SK-N-SH (cell line): ENCODE measurements at regions not wholly inside any gene's neighbourhood (a gene's known extent, or its start where the extent isn't known, plus 50 kb on each side); places are given as distances from the start of the nearest gene placed in this dataset.

ENCODE experiments used
- CTCF ChIA-PET: fragments of 300-600, 350-600 bp; formaldehyde crosslinking; extraction: SDS; loops from one replicate; lab custom pipeline; 2021; lab: Yijun Ruan, JAX
- POLR2A ChIA-PET: fragments of 350-600 bp; sonication (Branson Sonifier 250); formaldehyde crosslinking; extraction: SDS; loops from one replicate; lab custom pipeline; 2020; ENCODE audit warnings: antibody characterized with exemption, inconsistent platforms; lab: Yijun Ruan, JAX
- DNase-seq: peaks from one replicate; pipeline ENCODE4 v3.0.0; 2012
- H2AFZ ChIP-seq: fragments of 200-600 bp; sonication (generic); 2 replicates; pipeline ENCODE4 v1.8.1; 2016; ENCODE audit warnings: antibody characterized with exemption, mild to moderate bottlenecking, low read depth
- H3F3A ChIP-seq: fragments of 200-600 bp; sonication (generic); replicated peaks from 2 replicates; pipeline ENCODE3; 2016; ENCODE audit warnings: antibody characterized with exemption, mild to moderate bottlenecking; ENCODE audit not compliant: insufficient read depth
- H3K27ac ChIP-seq, 2 experiments: fragments of 200-500 bp in 1 of 2; fragments of 200-600 bp in 1 of 2; sonication (Bioruptor generic) in 1 of 2; sonication (generic), shearing (Covaris generic) in 1 of 2; 2 replicates each; pipeline versions ENCODE4 v1.5.1 to v1.6.1; 2014 to 2016; ENCODE audit warnings: low read depth in 2 of 2, inconsistent platforms in 1 of 2, low read length in 1 of 2, mild to moderate bottlenecking in 1 of 2, mixed read lengths in 1 of 2
- H3K27me3 ChIP-seq: fragments of 200-600 bp; sonication (generic), shearing (Covaris generic); 2 replicates; pipeline ENCODE4 v1.6.1; 2016; ENCODE audit warnings: mixed run types; ENCODE audit not compliant: insufficient read depth
- H3K36me3 ChIP-seq, 2 experiments: fragments of 200-500 bp in 1 of 2; fragments of 200-600 bp in 1 of 2; sonication (Bioruptor generic) in 1 of 2; sonication (generic) in 1 of 2; replicated peaks in 1 of 2; 2 replicates each; pipeline versions ENCODE3 to v1.5.1; 2014 to 2016; ENCODE audit warnings: low read length in 1 of 2, mild to moderate bottlenecking in 1 of 2; ENCODE audit not compliant: insufficient read depth in 2 of 2, control insufficient read depth in 1 of 2
- H3K4me1 ChIP-seq, 2 experiments: fragments of 200-500 bp in 1 of 2; fragments of 200-600 bp in 1 of 2; sonication (Bioruptor generic) in 1 of 2; sonication (generic), shearing (Covaris generic) in 1 of 2; 2 replicates each; pipeline versions ENCODE4 v1.5.1 to v1.6.1; 2014 to 2016; ENCODE audit warnings: low read depth in 1 of 2, low read length in 1 of 2, mixed run types in 1 of 2; ENCODE audit not compliant: insufficient read depth in 2 of 2, control insufficient read depth in 1 of 2
- H3K4me2 ChIP-seq: fragments of 200-600 bp; sonication (generic), shearing (Covaris generic); 2 replicates; pipeline ENCODE4 v1.6.1; 2017; ENCODE audit warnings: mixed run types
- H3K4me3 ChIP-seq, 2 experiments: fragments of 200-500 bp in 1 of 2; fragments of 200-600 bp in 1 of 2; sonication (Bioruptor generic) in 1 of 2; sonication (generic), shearing (Covaris generic) in 1 of 2; 2 replicates each; pipeline versions ENCODE4 v1.5.1 to v1.8.1; 2014 to 2016; ENCODE audit warnings: low read depth in 2 of 2, inconsistent platforms in 1 of 2, low read length in 1 of 2, mild to moderate bottlenecking in 1 of 2, mixed read lengths in 1 of 2, moderate library complexity in 1 of 2
- H3K79me2 ChIP-seq: fragments of 200-600 bp; sonication (generic); 2 replicates; pipeline ENCODE4 v1.8.1; 2017; ENCODE audit warnings: mild to moderate bottlenecking; ENCODE audit not compliant: insufficient read depth
- H3K9ac ChIP-seq: fragments of 200-600 bp; sonication (generic); 2 replicates; pipeline ENCODE4 v1.6.1; 2017; ENCODE audit warnings: mixed run types
- H3K9me2 ChIP-seq: fragments of 200-600 bp; sonication (generic); 2 replicates; pipeline ENCODE4 v1.6.1; 2017; ENCODE audit warnings: mixed run types
- H3K9me3 ChIP-seq: fragments of 200-600 bp; sonication (generic); 2 replicates; pipeline ENCODE4 v1.6.1; 2017; ENCODE audit warnings: mixed run types, mild to moderate bottlenecking, moderate library complexity
- H4K20me1 ChIP-seq: fragments of 200-600 bp; sonication (generic); 2 replicates; pipeline ENCODE4 v1.6.1; 2017; ENCODE audit warnings: mild to moderate bottlenecking, mixed run types; ENCODE audit not compliant: insufficient read depth
- ELF1 ChIP-seq: IDR thresholded peaks from 2 replicates; pipeline ENCODE4 v1.4.0; 2012
- EP300 ChIP-seq, 2 experiments: IDR thresholded peaks; 2 replicates each; pipeline versions ENCODE4 v1.4.0 to v1.6.1; 2012; ENCODE audit warnings: borderline replicate concordance in 1 of 2, low read depth in 1 of 2, low read length in 1 of 2
- FOSL2 ChIP-seq: IDR thresholded peaks from 2 replicates; pipeline ENCODE4 v1.4.0; 2012; ENCODE audit warnings: low read depth, mild to moderate bottlenecking, moderate library complexity, borderline replicate concordance
- GABPA ChIP-seq: IDR thresholded peaks from 2 replicates; pipeline ENCODE4 v1.4.0; 2012; ENCODE audit warnings: low read depth, mild to moderate bottlenecking
- GATA2 ChIP-seq: sonication (generic); formaldehyde crosslinking; IDR thresholded peaks from 2 replicates; pipeline ENCODE4 v1.5.0; 2020; ENCODE audit warnings: mild to moderate bottlenecking, missing genetic modification reagents
- JUND ChIP-seq: IDR thresholded peaks from 2 replicates; pipeline ENCODE4 v1.4.0; 2012
- MEF2A ChIP-seq: IDR thresholded peaks from 2 replicates; pipeline ENCODE4 v1.4.0; 2012; ENCODE audit warnings: low read depth, borderline replicate concordance
- MXI1 ChIP-seq: IDR thresholded peaks from 2 replicates; pipeline ENCODE4 v1.6.1; 2012; ENCODE audit warnings: mild to moderate bottlenecking, low read depth, low read length, improper control_type of control experiment
- NRF1 ChIP-seq: IDR thresholded peaks from 2 replicates; pipeline ENCODE4 v1.6.1; 2012; ENCODE audit warnings: low read depth, mild to moderate bottlenecking, low read length
- RFX5 ChIP-seq: IDR thresholded peaks from 2 replicates; pipeline ENCODE4 v1.6.1; 2012; ENCODE audit warnings: mild to moderate bottlenecking, improper control_type of control experiment, low read length
- SMC3 ChIP-seq: IDR thresholded peaks from 2 replicates; pipeline ENCODE4 v1.6.1; 2012; ENCODE audit warnings: low read depth, low read length, improper control_type of control experiment
- TCF12 ChIP-seq: IDR thresholded peaks from 2 replicates; pipeline ENCODE4 v1.4.0; 2012
- YY1 ChIP-seq: IDR thresholded peaks from 2 replicates; pipeline ENCODE4 v1.4.0; 2012; ENCODE audit warnings: low read depth, mild to moderate bottlenecking
- WGBS: methylation state at CpG from one replicate; pipeline ENCODE4 v1.1.6; 2017; ENCODE audit warnings: low lambda C conversion rate; 5-methylcytosine and 5-hydroxymethylcytosine counted together
- TF ChIP-seq, protein P1 (sequence below): IDR thresholded peaks from 2 replicates; pipeline ENCODE4 v1.6.1; 2012; ENCODE audit warnings: mild to moderate bottlenecking, low read depth, low read length, moderate library complexity
- TF ChIP-seq, protein P2 (sequence below): fragments of 150-350 bp; IDR thresholded peaks from 2 replicates; pipeline ENCODE4 v1.6.1; 2016; ENCODE audit warnings: mild to moderate bottlenecking, low read depth, low read length
- TF ChIP-seq, protein P3 (sequence below): IDR thresholded peaks from 2 replicates; pipeline ENCODE4 v1.4.0; 2012; ENCODE audit warnings: low read depth
- TF ChIP-seq, protein P4 (sequence below): IDR thresholded peaks from 2 replicates; pipeline ENCODE4; 2012
- TF ChIP-seq, protein P5 (sequence below): IDR thresholded peaks from 2 replicates; pipeline ENCODE4 v1.4.0; 2012; ENCODE audit warnings: low read depth, borderline replicate concordance

DNA sequence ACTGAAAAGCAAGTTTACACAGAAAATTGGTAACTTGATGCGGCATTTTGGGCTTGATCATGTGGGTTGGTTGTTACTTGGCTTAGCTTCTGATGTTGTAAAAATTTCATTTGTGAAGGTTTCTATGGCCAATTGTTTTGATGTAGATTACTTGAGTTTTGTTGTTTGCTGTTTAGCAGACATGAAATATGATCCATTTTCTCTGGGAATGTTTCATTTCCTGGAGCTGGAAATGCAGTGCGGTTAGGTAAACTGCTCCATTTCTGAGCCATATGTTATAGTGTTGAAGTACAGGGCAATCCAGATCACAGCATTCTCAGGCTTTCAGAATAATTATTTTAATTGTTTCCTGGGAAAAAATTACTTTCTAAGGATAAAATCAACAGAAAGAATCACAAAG, 396.9 kb downstream of the ENC1 start:
- TF ChIP-seq TCF12 (peak; percentile 17; the same call in 1 of the 2 replicates), RFX5 (no peak)
- H3K27ac ChIP-seq, result no peak overlapping the region; a peak in 1 of 4 replicates
- no peaks in the 10 kb centered on the region for H3K9me3 ChIP-seq
- H3K27me3 ChIP-seq, result no peaks in the 10 kb centered on the region
- WGBS, result 85% methylated on average over 2 of the region's 2 CpGs
- CTCF ChIA-PET, result no interaction called here
- no peak overlapping the region for H3K4me2 ChIP-seq
- peak overlapping the region; percentile 25; the same call in 1 of the 2 replicates for H2AFZ ChIP-seq
- H3K9me2 ChIP-seq, result no peaks in the 10 kb centered on the region
- no peak overlapping the region for H3K9ac ChIP-seq
- no peaks in the 10 kb centered on the region; a peak in 2 of 4 replicates for H3K4me1 ChIP-seq
- no peaks in the 10 kb centered on the region for H3K79me2 ChIP-seq
- no peaks in the 10 kb centered on the region for H3K36me3 ChIP-seq
- no peaks in the 10 kb centered on the region for H4K20me1 ChIP-seq
- no peak for DNase-seq
- no peaks in the 10 kb centered on the region for H3F3A ChIP-seq
- POLR2A ChIA-PET, result no interaction called here
- no peak overlapping the region for H3K4me3 ChIP-seq

DNA sequence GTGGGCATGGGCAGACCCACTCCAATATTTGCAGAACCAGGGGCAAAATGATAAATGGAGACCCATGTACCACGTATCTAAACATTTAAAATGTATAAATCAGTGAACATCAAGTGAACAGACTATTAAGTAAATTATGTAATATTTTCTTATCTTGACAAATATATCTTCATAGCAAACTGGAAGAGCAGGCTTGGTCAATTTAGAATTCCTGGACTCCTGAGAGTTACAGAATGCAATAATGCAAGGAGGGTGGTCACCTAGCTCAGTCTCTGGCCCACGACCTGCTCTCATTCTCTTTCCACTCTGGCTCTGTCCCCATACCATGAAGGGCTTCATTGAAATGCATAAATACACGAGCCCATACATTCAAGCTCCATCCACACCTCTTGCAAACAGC, 398.0 kb downstream of the ENC1 start:
- H3K36me3 ChIP-seq, result no peaks in the 10 kb centered on the region
- ChIA-PET CTCF (interaction anchor here (0.7 kb wide), 1 partner anchor 398 kb away, joined by 3 read pairs; the partner anchor contains the start of gene ENC1), POLR2A (no interaction called here)
- no peaks in the 10 kb centered on the region for H4K20me1 ChIP-seq
- H2AFZ ChIP-seq, result no peak overlapping the region
- no peak overlapping the region for H3K4me3 ChIP-seq
- no peak for DNase-seq
- H3K9ac ChIP-seq, result no peak overlapping the region
- no peaks in the 10 kb centered on the region; a peak in 1 of 4 replicates for H3K4me1 ChIP-seq
- no peaks in the 10 kb centered on the region for H3K9me3 ChIP-seq
- H3K9me2 ChIP-seq, result no peaks in the 10 kb centered on the region
- H3K27ac ChIP-seq, result no peak overlapping the region
- H3K79me2 ChIP-seq, result no peaks in the 10 kb centered on the region
- H3F3A ChIP-seq, result no peaks in the 10 kb centered on the region
- no peaks in the 10 kb centered on the region for H3K27me3 ChIP-seq
- 62% methylated on average over 3 of the region's 3 CpGs for WGBS
- H3K4me2 ChIP-seq, result no peak overlapping the region
- TF ChIP-seq GABPA, result no peak

DNA sequence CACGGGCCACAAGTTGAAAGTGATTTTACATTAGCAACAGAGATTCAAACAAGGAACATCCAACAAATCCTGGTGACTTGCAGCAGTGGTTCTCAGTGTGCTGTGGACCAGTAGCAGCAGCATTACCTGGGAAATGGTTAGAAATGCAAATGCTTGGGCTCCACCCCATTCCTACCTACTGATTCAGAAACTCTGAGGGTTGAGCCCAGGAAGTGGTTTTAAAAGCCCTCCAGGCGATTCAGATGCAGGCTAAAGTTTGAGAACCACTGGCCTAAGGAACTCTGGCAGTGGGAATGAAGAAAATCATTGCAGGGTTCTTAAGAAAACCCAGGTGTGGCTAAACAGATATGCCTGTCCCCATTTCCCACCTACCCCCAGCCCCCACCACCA, 398.8 kb downstream of the ENC1 start:
- Histone ChIP-seq H3F3A (no peaks in the 10 kb centered on the region), H3K27ac (no peak overlapping the region), H3K9me3 (no peaks in the 10 kb centered on the region), H3K79me2 (no peaks in the 10 kb centered on the region), H3K27me3 (no peaks in the 10 kb centered on the region), H3K9me2 (no peaks in the 10 kb centered on the region), H3K4me1 (no peaks in the 10 kb centered on the region; a peak in 1 of 4 replicates), H3K9ac (no peak overlapping the region), H3K4me3 (no peak overlapping the region), H3K4me2 (no peak overlapping the region), H3K36me3 (no peaks in the 10 kb centered on the region), H2AFZ (no peak overlapping the region), H4K20me1 (no peaks in the 10 kb centered on the region)
- ChIA-PET POLR2A (no interaction called here), CTCF (no interaction called here)
- no peak for DNase-seq
- 69% methylated on average over 2 of the region's 2 CpGs for WGBS
- no peak for TF ChIP-seq JUND
- no peak for TF ChIP-seq NRF1
- TF ChIP-seq ELF1, result no peak
- TF ChIP-seq MXI1, result no peak
- TF ChIP-seq, protein P1, sequence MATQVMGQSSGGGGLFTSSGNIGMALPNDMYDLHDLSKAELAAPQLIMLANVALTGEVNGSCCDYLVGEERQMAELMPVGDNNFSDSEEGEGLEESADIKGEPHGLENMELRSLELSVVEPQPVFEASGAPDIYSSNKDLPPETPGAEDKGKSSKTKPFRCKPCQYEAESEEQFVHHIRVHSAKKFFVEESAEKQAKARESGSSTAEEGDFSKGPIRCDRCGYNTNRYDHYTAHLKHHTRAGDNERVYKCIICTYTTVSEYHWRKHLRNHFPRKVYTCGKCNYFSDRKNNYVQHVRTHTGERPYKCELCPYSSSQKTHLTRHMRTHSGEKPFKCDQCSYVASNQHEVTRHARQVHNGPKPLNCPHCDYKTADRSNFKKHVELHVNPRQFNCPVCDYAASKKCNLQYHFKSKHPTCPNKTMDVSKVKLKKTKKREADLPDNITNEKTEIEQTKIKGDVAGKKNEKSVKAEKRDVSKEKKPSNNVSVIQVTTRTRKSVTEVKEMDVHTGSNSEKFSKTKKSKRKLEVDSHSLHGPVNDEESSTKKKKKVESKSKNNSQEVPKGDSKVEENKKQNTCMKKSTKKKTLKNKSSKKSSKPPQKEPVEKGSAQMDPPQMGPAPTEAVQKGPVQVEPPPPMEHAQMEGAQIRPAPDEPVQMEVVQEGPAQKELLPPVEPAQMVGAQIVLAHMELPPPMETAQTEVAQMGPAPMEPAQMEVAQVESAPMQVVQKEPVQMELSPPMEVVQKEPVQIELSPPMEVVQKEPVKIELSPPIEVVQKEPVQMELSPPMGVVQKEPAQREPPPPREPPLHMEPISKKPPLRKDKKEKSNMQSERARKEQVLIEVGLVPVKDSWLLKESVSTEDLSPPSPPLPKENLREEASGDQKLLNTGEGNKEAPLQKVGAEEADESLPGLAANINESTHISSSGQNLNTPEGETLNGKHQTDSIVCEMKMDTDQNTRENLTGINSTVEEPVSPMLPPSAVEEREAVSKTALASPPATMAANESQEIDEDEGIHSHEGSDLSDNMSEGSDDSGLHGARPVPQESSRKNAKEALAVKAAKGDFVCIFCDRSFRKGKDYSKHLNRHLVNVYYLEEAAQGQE, result no peak
- TF ChIP-seq, protein P2, sequence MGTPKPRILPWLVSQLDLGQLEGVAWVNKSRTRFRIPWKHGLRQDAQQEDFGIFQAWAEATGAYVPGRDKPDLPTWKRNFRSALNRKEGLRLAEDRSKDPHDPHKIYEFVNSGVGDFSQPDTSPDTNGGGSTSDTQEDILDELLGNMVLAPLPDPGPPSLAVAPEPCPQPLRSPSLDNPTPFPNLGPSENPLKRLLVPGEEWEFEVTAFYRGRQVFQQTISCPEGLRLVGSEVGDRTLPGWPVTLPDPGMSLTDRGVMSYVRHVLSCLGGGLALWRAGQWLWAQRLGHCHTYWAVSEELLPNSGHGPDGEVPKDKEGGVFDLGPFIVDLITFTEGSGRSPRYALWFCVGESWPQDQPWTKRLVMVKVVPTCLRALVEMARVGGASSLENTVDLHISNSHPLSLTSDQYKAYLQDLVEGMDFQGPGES, result no peak
- TF ChIP-seq YY1, result no peak
- TF ChIP-seq, protein P3, sequence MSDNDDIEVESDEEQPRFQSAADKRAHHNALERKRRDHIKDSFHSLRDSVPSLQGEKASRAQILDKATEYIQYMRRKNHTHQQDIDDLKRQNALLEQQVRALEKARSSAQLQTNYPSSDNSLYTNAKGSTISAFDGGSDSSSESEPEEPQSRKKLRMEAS, result no peak
- no peak for TF ChIP-seq FOSL2
- TF ChIP-seq, protein P4, sequence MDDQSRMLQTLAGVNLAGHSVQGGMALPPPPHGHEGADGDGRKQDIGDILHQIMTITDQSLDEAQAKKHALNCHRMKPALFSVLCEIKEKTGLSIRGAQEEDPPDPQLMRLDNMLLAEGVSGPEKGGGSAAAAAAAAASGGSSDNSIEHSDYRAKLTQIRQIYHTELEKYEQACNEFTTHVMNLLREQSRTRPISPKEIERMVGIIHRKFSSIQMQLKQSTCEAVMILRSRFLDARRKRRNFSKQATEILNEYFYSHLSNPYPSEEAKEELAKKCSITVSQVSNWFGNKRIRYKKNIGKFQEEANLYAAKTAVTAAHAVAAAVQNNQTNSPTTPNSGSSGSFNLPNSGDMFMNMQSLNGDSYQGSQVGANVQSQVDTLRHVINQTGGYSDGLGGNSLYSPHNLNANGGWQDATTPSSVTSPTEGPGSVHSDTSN, result no peak
- TF ChIP-seq, protein P5, sequence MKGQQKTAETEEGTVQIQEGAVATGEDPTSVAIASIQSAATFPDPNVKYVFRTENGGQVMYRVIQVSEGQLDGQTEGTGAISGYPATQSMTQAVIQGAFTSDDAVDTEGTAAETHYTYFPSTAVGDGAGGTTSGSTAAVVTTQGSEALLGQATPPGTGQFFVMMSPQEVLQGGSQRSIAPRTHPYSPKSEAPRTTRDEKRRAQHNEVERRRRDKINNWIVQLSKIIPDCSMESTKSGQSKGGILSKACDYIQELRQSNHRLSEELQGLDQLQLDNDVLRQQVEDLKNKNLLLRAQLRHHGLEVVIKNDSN, result no peak
- TF ChIP-seq GATA2 (CRISPR knock-in tag), result no peak
- no peak for TF ChIP-seq SMC3
- no peak for TF ChIP-seq EP300 (IDR thresholded peaks at IDR 0.05; ENCODE audit: borderline replicate concordance in 1 of 2, low read depth in 1 of 2, low read length in 1 of 2)
- no peak for TF ChIP-seq MEF2A
